ENCODE measurements at regions not wholly inside any gene's neighbourhood (a gene's known extent, or its start where the extent isn't known, plus 50 kb on each side); places are given as distances from the start of the nearest gene placed in this dataset.
"Not testable (repeated sequence)": the region's sequence is repeated elsewhere in the genome, so short reads cannot be mapped to it uniquely, and the experiment has no call there.

DNA sequence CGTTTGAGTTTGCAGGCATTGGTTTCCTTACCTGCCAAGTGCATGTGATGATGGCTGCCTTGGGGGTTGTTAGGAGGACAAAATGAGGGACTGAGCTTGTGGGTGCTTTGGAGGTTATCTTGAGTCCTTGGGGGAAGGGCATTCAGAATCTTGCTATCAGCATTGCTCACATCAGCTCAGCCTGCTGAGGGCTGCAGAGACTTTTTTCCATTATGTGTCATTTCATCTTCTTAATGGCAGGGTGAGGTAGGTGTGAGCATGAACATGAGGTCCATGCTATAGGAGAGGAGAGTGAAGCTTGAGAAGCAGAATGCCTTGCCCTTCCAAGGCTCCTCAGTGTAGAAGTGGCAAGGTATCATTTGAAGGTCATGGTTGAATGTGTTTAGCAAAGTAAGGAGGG is 112.3 kb downstream of the MIAT start:
- TF ChIP-seq POLR2AphosphoS5 (IDR thresholded peaks at IDR 0.05; ENCODE audit: insufficient read depth in 1 of 2, low read depth in 1 of 2) (no peak), POLR2A (IDR thresholded peaks at IDR 0.05) (no peak)
- TF ChIP-seq, protein P1, sequence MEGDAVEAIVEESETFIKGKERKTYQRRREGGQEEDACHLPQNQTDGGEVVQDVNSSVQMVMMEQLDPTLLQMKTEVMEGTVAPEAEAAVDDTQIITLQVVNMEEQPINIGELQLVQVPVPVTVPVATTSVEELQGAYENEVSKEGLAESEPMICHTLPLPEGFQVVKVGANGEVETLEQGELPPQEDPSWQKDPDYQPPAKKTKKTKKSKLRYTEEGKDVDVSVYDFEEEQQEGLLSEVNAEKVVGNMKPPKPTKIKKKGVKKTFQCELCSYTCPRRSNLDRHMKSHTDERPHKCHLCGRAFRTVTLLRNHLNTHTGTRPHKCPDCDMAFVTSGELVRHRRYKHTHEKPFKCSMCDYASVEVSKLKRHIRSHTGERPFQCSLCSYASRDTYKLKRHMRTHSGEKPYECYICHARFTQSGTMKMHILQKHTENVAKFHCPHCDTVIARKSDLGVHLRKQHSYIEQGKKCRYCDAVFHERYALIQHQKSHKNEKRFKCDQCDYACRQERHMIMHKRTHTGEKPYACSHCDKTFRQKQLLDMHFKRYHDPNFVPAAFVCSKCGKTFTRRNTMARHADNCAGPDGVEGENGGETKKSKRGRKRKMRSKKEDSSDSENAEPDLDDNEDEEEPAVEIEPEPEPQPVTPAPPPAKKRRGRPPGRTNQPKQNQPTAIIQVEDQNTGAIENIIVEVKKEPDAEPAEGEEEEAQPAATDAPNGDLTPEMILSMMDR (IDR thresholded peaks at IDR 0.05), result no peak
- no peak for DNase-seq (ENCODE audit: extremely low spot score in 2 of 2)
- intact Hi-C loops (cut with DNase I), result no loop called here
- no peaks in the 10 kb centered on the region for H3K36me3 ChIP-seq
- H3K4me1 ChIP-seq, result no peaks in the 10 kb centered on the region
- no peaks in the 10 kb centered on the region for H3K9me3 ChIP-seq
- H3K27me3 ChIP-seq, result no peaks in the 10 kb centered on the region
- H3K27ac ChIP-seq, result no peak overlapping the region
- H3K4me3 ChIP-seq, result no peak overlapping the region

DNA sequence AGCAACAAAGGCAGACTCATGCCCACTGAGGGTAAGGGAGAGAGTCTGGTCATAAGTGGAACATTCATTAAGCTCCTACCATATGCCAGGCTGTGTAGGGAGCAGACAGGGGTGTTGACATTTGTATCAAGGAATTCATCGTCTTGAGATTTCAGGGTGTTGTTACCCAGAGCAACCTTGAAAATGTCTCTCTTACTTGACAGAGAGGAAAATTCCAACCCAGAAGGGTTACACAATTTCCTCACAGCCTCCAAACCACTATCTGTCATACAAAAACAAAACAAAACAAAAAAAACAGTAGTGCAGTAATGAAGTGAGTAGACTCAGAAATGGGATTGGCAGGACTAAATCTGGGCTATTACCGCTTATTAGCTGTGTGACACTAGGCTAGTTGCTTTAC is 113.2 kb downstream of the MIAT start:
- Histone ChIP-seq H3K4me3 (no peak overlapping the region), H3K27ac (no peak overlapping the region), H3K9me3 (no peaks in the 10 kb centered on the region), H3K4me1 (no peaks in the 10 kb centered on the region), H3K27me3 (no peaks in the 10 kb centered on the region), H3K36me3 (peaks cover 0 to 1% of the 10 kb centered on the region in 2 donors)
- no peak for TF ChIP-seq POLR2A (IDR thresholded peaks at IDR 0.05)
- TF ChIP-seq, protein P1 (IDR thresholded peaks at IDR 0.05), result no peak
- TF ChIP-seq POLR2AphosphoS5 (IDR thresholded peaks at IDR 0.05; ENCODE audit: insufficient read depth in 1 of 2, low read depth in 1 of 2), result no peak
- intact Hi-C loops (cut with DNase I), result no loop called here
- no peak for DNase-seq (ENCODE audit: extremely low spot score in 2 of 2)

DNA sequence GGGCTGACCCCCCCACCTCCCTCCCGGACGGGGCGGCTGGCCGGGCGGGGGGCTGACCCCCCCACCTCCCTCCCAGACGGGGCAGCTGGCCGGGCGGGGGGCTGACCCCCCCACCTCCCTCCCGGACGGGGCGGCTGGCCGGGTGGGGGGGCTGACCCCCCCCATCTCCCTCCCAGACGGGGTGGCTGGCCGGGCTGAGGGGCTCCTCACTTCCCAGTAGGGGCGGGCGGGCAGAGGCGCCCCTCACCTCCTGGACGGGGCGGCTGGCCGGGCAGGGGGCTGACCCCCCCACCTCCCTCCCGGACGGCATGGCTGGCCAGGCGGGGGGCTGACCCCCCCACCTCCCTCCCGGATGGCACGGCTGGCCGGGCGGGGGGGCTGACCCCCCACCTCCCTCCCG is 115.7 kb downstream of the MIAT start:
- DNase-seq (ENCODE audit: extremely low spot score in 2 of 2); H3K27ac ChIP-seq; H3K4me1 ChIP-seq; H3K9me3 ChIP-seq; H3K4me3 ChIP-seq; H3K27me3 ChIP-seq; H3K36me3 ChIP-seq; intact Hi-C loops (cut with DNase I): not testable (repeated sequence)

DNA sequence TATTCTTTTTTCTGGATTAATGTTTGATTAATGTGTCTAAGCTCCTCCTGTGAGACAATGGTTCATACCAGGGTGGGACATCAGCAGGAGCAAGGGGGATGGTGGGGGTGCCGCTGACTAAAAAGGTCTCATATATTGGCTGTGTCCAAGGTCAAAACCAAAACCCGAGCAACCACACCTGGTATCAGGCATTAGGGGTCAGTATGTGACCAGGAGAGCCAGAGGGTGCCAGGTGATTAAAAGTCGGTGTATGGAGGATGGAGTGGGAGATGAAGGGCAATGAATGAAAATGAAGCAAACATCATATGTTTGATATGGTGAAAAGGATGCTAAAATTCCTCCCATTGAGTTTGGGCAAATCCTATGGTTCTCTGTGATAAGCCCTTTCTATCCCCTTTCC is 118.0 kb downstream of the MIAT start:
- H3K4me3 ChIP-seq, result no peak overlapping the region
- intact Hi-C loops (cut with DNase I), result no loop called here
- DNase-seq (ENCODE audit: extremely low spot score in 2 of 2), result no peak
- TF ChIP-seq POLR2A (IDR thresholded peaks at IDR 0.05), result no peak
- TF ChIP-seq POLR2AphosphoS5 (IDR thresholded peaks at IDR 0.05; ENCODE audit: insufficient read depth in 1 of 2, low read depth in 1 of 2), result no peak
- TF ChIP-seq, protein P1 (IDR thresholded peaks at IDR 0.05), result no peak
- H3K4me1 ChIP-seq, result peaks cover 8% of the 10 kb centered on the region
- H3K27ac ChIP-seq, result no peak overlapping the region
- H3K27me3 ChIP-seq, result no peaks in the 10 kb centered on the region
- H3K9me3 ChIP-seq, result no peaks in the 10 kb centered on the region
- peaks cover 0 to 28% of the 10 kb centered on the region in 2 donors for H3K36me3 ChIP-seq

DNA sequence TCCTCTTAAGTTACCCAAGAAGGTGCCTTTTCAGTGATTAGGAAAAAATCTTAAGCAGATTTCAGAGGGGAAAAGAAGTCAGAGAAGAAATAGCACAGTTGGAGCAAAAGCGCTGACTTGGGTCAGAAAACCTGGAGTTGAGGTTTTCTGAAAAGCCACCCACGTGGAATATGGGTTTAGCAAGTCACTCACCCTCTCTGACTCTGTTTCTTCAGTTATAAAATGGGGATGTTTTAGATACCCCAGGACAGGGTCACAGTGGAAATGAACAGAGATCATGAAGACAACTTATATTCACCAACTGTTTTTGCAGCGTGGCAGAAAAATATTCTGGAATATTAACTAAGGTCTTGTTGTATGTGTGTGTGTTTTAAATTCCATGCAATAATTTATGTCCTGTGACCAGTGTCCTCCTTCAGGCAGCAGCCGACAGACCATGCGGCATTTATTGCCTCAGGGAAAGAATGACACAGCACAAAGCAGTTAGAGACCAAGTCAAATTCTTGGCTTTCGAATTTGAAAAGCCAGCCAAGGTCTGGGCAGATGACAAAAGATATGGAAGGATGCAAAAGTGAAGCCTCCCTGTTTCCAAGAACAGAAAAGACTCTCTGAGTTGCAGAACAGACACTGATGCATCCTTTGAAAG is 119.9 kb downstream of the MIAT start:
- peaks cover 8% of the 10 kb centered on the region for H3K4me1 ChIP-seq

More for the DNA sequence above, 119.9 kb downstream of the MIAT start:
- H3K9me3 ChIP-seq, result no peaks in the 10 kb centered on the region
- H3K27me3 ChIP-seq, result no peaks in the 10 kb centered on the region
- intact Hi-C loops (cut with DNase I), result no loop called here
- DNase-seq (ENCODE audit: extremely low spot score in 2 of 2), result no peak
- no peak for TF ChIP-seq POLR2AphosphoS5 (IDR thresholded peaks at IDR 0.05; ENCODE audit: insufficient read depth in 1 of 2, low read depth in 1 of 2)
- no peak for TF ChIP-seq POLR2A (IDR thresholded peaks at IDR 0.05)
- TF ChIP-seq, protein P1 (IDR thresholded peaks at IDR 0.05), result no peak
- H3K4me3 ChIP-seq, result no peak overlapping the region
- H3K27ac ChIP-seq, result no peak overlapping the region
- peaks cover 0 to 28% of the 10 kb centered on the region in 2 donors for H3K36me3 ChIP-seq

Data from vagina (tissue), 2 donors.